ENCODE measurements at regions not wholly inside any gene's neighbourhood (a gene's known extent, or its start where the extent isn't known, plus 50 kb on each side); places are given as distances from the start of the nearest gene placed in this dataset.

- ChIA-PET SMC1A (ENCODE audit: uncharacterized antibody, unreplicated experiment) (no interaction called here), RAD21 (ENCODE audit: unreplicated experiment) (no interaction called here), CTCF (interaction anchor here (0.6 kb wide), 1 partner anchor 1215 kb away, joined by 5 read pairs; no protein-coding TSS in a partner anchor), POLR2A (no interaction called here)
- H3K9ac ChIP-seq (ENCODE audit: control insufficient read depth, insufficient read depth, low read length) = no peak overlapping the region
- no peak for ATAC-seq
- no TSS peak for BruUV-seq (replicated peaks)
- intact Hi-C loops (cut with micrococcal nuclease; ENCODE audit: unreplicated experiment) = no loop called here
- WGBS (ENCODE audit: insufficient coverage, insufficient replicate concordance, low lambda C conversion rate, missing lambda C conversion rate) = 13% methylated on average over 3 of the region's 3 CpGs
- H3K9me3 ChIP-seq (replicated peaks; ENCODE audit: control insufficient read depth, insufficient read depth, low read length) = no peaks in the 10 kb centered on the region
- no peaks in the 10 kb centered on the region for H3K27me3 ChIP-seq (replicated peaks in 1 of 2; ENCODE audit: control insufficient read depth in 2 of 2, insufficient read depth in 2 of 2, low read length in 1 of 2)
- in situ Hi-C loops (cut with MboI) = no loop called here
- no peak overlapping the region for H3K4me2 ChIP-seq (ENCODE audit: control insufficient read depth, insufficient read depth)
- H3K4me3 ChIP-seq = no peak overlapping the region
- no peaks in the 10 kb centered on the region for H3K79me2 ChIP-seq (ENCODE audit: control insufficient read depth, insufficient read depth, low read length)
- no peaks in the 10 kb centered on the region for H3K4me1 ChIP-seq (ENCODE audit: control insufficient read depth, insufficient read depth, low read length)
- TF ChIP-seq HSF1 (IDR thresholded peaks at IDR 0.05; ENCODE audit: low read depth, low read length) = no peak
- no peak for TF ChIP-seq EGR1 (IDR thresholded peaks at IDR 0.05; ENCODE audit: borderline replicate concordance in 1 of 2, low read depth in 2 of 2, low read length in 2 of 2)
- no peak for TF ChIP-seq BCL3 (IDR thresholded peaks at IDR 0.05; ENCODE audit: borderline replicate concordance, insufficient read depth, low read depth, low read length, poor library complexity, severe bottlenecking)
- no peak for TF ChIP-seq POLR2AphosphoS2 (IDR thresholded peaks at IDR 0.05; ENCODE audit: low read depth, low read length)
- TF ChIP-seq KLF5 (IDR thresholded peaks at IDR 0.05; ENCODE audit: partially characterized antibody) = no peak
- no peak for TF ChIP-seq ETV6 (conservative IDR thresholded peaks at IDR 0.05 in 1 of 2, IDR thresholded peaks at IDR 0.05 in 1 of 2; ENCODE audit: borderline replicate concordance in 1 of 2, low read depth in 1 of 2)
- TF ChIP-seq RCOR1 (conservative IDR thresholded peaks at IDR 0.05; ENCODE audit: low read depth, low read length) = no peak
- TF ChIP-seq NR2C2 (IDR thresholded peaks at IDR 0.05; ENCODE audit: borderline replicate concordance, control insufficient read depth, insufficient read length, low read depth) = no peak
- TF ChIP-seq CHD4 (IDR thresholded peaks at IDR 0.05) = no peak
- TF ChIP-seq BMI1 (IDR thresholded peaks at IDR 0.05; ENCODE audit: borderline replicate concordance) = no peak
- TF ChIP-seq RUNX3 (IDR thresholded peaks at IDR 0.05; ENCODE audit: low read length) = no peak
- TF ChIP-seq BHLHE40 (IDR thresholded peaks at IDR 0.05; ENCODE audit: borderline replicate concordance in 1 of 2, low read depth in 2 of 2, low read length in 1 of 2) = no peak
- no peak for TF ChIP-seq IRF4 (IDR thresholded peaks at IDR 0.05; ENCODE audit: low read depth, low read length)
- no peak for TF ChIP-seq SREBF2 (IDR thresholded peaks at IDR 0.05; ENCODE audit: low read length)
- no peak for TF ChIP-seq SRF (IDR thresholded peaks at IDR 0.05; ENCODE audit: low read depth in 2 of 2, low read length in 2 of 2)
- TF ChIP-seq NRF1 (conservative IDR thresholded peaks at IDR 0.05; ENCODE audit: low read depth, low read length) = no peak
- no peaks in the 10 kb centered on the region for H4K20me1 ChIP-seq (ENCODE audit: control insufficient read depth, insufficient read depth)
- no peak overlapping the region for H2AFZ ChIP-seq (ENCODE audit: control insufficient read depth, low read depth, low read length)
- no peak for FAIRE-seq
- H3K36me3 ChIP-seq (ENCODE audit: control insufficient read depth in 2 of 2, insufficient read depth in 2 of 2, low read length in 1 of 2) = no peaks in the 10 kb centered on the region
- DNase-seq (ENCODE audit: low read depth, low spot score) = no peak
- H3K27ac ChIP-seq (ENCODE audit: control insufficient read depth, insufficient read depth) = no peak overlapping the region
Observed at GRCh38 chr1:105686026-105686425, 1370.4 kb upstream of the PRMT6 start.

All from GM12878 (cell line).